HG02610 (cell line): ENCODE measurements at regions not wholly inside any gene's neighbourhood (a gene's known extent, or its start where the extent isn't known, plus 50 kb on each side); places are given as distances from the start of the nearest gene placed in this dataset.

Source experiments
- ATAC-seq: cut with Tn5 transposase; IDR thresholded peaks from one replicate; pipeline ENCODE4 v1.9.1; 2021; ENCODE audit warnings: mild to moderate bottlenecking, moderate library complexity; ENCODE audit not compliant: unreplicated experiment

GRCh38 chr10:44845361-44846175, 65.6 kb upstream of the TMEM72 start:
- ATAC-seq, result no peak

GRCh38 chr10:44847110-44847509, 64.0 kb upstream of the TMEM72 start:
- no peak for ATAC-seq

DNA sequence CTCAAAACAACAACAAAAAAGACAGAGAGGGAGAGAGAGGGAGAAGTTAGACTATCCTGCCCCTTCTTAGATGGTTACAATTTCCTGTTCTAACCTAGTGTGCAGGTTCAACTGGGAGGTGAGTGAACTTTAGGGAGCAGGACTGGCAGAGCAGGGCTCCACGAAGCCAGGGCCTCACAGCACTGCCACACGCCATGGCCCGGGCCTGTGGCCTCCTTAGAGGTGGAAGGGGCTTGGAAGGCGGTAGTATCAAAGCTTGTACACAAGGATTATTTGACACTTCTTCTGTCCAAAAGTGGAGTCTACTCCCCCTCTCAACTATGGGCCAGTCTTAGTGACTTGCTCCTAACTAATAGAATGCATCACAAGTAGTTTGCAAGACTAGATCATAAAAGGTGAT, 62.9 kb upstream of the TMEM72 start:
- ATAC-seq, result no peak

GRCh38 chr10:44849936-44850335, 61.2 kb upstream of the TMEM72 start:
- no peak for ATAC-seq

DNA sequence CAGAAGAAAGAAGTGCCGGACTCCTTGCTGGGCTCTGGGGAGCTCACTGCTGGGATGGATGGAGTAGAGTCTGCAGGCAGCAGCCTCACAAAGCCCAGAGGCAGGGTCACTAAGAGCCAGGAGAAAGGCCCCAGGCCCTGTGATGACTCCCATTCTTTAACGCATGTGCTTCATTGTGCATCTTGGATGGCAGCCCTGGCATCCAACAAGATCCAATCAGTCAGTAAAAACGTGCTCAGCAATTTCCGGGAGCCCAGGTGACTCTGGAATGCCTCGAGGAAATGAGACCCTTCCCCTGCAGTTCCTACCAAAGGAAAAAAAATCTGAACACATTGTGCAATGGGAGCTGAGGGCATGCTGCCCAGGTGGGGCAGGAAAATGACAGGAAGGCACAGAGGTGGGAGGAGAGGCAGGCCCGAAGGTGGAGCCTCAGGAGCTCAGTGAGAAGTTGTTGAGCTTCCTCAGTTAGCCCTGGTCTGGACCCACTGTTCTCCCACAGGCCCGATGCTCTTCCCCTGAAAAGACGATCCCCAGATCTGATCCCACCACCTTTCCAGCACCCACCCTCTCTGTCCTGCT, 60.7 kb upstream of the TMEM72 start:
- no peak for ATAC-seq

GRCh38 chr10:44851413-44851812, 59.7 kb upstream of the TMEM72 start:
- ATAC-seq, result no peak

- ATAC-seq, result no peak
These were observed 59.3 kb upstream of the TMEM72 start for GRCh38 chr10:44851881-44852280.

GRCh38 chr10:44853148-44853734, 57.9 kb upstream of the TMEM72 start:
- ATAC-seq, result no peak

DNA sequence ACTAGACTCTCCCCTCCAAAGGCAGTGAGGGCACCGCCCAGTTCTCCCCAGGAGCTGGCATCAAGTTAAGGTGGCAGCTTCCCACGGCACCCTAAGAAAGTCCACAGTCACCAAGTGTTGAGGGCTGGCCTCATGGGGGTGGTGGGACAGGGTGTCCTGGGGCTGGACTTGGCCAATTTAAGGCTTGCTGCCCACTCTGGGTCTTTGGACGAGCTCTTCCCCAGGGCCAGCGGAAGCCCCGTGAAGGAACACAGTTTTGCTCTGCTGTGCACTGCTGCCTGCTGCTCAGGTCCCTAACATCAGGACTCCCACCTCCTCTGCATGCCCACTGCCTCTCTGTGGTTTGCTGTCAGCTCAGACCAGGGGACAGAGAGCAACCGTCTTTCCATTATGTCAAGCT, 57.3 kb upstream of the TMEM72 start:
- ATAC-seq, result no peak

DNA sequence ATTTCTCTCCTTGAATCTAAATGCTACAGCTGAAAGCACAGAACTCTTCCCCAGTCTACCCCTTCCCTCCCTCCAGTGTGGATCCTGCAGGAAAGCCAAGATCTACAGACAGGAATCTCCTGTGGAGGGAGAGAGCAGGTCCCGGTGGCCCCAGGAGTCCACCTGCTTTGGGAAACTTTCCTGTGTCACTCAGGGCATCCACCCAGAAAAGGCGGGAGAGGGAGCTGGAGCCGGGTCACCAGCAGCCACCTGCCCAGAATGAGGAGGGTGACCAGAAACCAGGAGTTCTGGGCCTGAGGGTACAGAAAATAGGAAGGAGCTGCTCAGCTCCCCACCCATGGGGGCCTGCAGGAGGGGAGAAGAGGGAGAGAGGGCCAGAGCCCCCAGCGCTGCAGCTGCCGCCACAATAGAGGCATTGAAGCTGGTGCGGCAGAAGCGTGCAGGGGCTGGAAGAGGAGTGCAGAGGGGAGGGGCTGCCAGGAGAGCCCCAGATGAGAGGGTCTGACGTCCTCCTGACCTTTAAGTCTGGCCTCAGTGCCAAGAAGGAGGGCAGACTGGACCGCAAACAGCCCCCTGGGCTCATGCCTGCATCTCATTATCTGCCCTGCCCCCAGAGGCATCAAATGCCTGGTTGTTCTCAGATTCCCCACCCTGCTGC, 56.3 kb upstream of the TMEM72 start:
- no peak for ATAC-seq

DNA sequence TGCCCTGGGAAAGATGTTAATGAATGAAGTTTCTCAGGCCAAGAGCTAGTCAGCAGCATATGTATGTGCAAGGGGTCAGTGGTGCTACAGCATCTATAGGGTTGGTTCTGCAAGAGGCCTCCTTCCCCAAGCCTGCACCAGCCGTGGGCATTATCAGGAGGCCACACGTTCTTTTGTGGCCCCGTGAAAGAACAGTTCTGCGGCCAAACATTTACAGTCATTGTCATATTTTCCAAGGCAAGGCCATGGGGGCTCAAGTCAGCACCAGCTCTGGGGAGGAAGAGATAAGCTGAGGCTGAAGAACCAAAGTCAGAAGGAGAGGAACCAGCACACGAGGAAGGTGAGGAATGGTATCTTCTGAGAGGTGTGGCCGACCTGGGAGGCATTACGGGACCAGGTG, 54.4 kb upstream of the TMEM72 start:
- no peak for ATAC-seq

- ATAC-seq, result no peak
These were observed 53.6 kb upstream of the TMEM72 start for GRCh38 chr10:44857363-44858016.

- ATAC-seq, result no peak
These were observed 53.1 kb upstream of the TMEM72 start for GRCh38 chr10:44858017-44858371.

- ATAC-seq, result no peak
These were observed 52.1 kb upstream of the TMEM72 start for GRCh38 chr10:44858988-44859387.

DNA sequence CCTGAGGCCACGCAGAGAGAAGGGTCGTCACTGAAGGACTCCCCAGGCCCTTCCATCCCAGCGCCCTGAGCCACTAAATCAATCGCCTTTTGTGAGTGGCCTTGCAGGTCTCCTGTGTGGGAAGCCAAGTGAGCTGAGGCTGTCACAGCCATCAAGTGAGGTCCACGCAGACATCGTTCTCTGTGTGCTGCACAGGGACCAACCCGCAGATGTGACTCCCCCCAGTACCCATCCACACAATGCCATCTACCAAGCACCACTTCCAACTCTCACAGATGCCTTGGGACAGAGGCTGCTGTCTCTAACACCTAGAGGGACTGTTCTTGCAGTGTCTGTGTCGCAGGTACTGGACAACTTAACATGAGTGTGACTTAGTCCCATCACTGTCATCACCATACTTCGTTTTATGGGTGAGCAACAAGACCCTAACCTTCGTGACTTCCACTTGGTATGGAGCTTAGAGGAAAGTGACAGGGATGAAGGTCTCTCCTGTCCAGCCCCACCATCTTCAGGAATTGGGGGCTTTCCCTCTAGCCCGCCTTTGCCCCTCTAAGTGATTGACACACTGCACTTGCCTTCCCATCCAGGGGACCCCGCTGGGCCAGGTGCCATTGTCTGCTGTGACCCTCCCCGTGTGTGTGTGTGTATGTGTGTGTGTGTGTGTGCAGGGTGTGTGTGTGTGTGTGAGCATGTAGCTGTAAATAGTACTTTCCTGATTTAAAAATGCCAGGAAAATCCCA, 51.4 kb upstream of the TMEM72 start:
- ATAC-seq, result no peak

DNA sequence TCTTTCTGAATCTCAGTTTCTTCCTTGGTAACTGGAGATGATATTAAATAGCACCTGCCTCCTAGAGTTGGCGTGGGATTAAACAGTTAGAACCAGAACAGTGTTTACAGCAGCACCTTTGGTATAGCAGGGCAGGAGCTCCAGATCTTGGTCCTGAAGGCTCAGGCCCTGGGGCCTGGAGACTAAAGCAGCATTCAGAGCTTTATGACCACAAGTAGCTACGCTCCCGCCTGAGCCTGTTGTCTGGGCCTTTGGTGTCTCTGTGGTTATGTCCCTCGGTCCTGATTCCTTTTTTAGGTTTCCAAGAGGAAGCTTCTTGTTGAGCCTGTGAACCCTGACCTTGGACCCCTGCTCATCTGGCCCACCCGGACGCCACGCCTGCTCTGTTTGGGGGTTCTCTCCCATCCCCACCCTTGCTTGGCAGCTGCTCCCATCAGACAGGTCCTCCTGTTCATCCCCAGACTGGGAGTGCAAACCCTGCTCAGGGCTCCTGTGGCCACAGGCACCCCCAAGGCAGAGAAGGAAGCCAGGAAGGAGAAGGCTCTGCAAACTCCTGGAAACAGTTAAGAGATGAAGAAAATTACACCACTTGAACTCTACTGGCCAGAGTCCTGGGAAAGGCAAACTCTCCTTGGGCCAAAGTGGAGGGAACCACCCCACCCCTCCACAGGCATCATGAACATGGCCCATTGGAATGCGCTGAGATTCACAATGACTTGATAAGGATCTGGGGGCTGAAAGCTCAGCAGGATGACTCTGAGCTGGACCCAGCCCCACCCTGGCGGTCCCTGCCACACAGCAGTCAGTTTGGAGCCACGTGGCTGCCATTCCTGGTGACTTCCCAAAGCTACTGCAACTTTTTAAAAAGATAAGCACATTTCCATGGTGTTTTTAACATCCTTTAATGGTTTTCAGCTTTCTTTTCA, 50.1 kb upstream of the TMEM72 start:
- ATAC-seq, result no peak
